Occipital lobe (tissue), 1 donor: ENCODE measurements at regions not wholly inside any gene's neighbourhood (a gene's known extent, or its start where the extent isn't known, plus 50 kb on each side); places are given as distances from the start of the nearest gene placed in this dataset.

ENCODE experiments used
- DNase-seq: peaks from one replicate; lab custom pipeline; 2025; lab: John Stamatoyannopoulos, UW

GRCh38 chr6:40077315-40077714 is 143.1 kb upstream of the MOCS1 start:
- no peak for DNase-seq

GRCh38 chr6:40075056-40075590 is 140.9 kb upstream of the MOCS1 start:
- no peak for DNase-seq

- DNase-seq, result no peak
Observed at GRCh38 chr6:40074306-40075055, 140.2 kb upstream of the MOCS1 start.

- no peak for DNase-seq
Observed at GRCh38 chr6:40066372-40066771, 132.1 kb upstream of the MOCS1 start.

- no peak for DNase-seq
Observed at GRCh38 chr6:40056865-40057264, 122.6 kb upstream of the MOCS1 start.

GRCh38 chr6:40054602-40055001 is 120.3 kb upstream of the MOCS1 start:
- no peak for DNase-seq

GRCh38 chr6:40054186-40054585 is 119.9 kb upstream of the MOCS1 start:
- no peak for DNase-seq

- DNase-seq, result no peak
Observed at GRCh38 chr6:40049128-40049527, 114.9 kb upstream of the MOCS1 start.

- no peak for DNase-seq
Observed at GRCh38 chr6:40044196-40044595, 109.9 kb upstream of the MOCS1 start.

GRCh38 chr6:40042232-40042631 is 108.0 kb upstream of the MOCS1 start:
- no peak for DNase-seq

GRCh38 chr6:40039042-40039441 is 104.8 kb upstream of the MOCS1 start:
- DNase-seq, result no peak

GRCh38 chr6:40038626-40039025 is 104.4 kb upstream of the MOCS1 start:
- no peak for DNase-seq

- no peak for DNase-seq
Observed at GRCh38 chr6:40037271-40037670, 103.0 kb upstream of the MOCS1 start.

- no peak for DNase-seq
Observed at GRCh38 chr6:40036186-40036585, 101.9 kb upstream of the MOCS1 start.

GRCh38 chr6:40028449-40028848 is 94.2 kb upstream of the MOCS1 start:
- no peak for DNase-seq

GRCh38 chr6:40022867-40023266 is 88.6 kb upstream of the MOCS1 start:
- no peak for DNase-seq

GRCh38 chr6:40020166-40020565 is 85.9 kb upstream of the MOCS1 start:
- DNase-seq, result no peak

GRCh38 chr6:40015530-40015929 is 81.3 kb upstream of the MOCS1 start:
- no peak for DNase-seq

- no peak for DNase-seq
Observed at GRCh38 chr6:40011844-40012243, 77.6 kb upstream of the MOCS1 start.

- DNase-seq, result no peak
Observed at GRCh38 chr6:40000964-40001515, 66.8 kb upstream of the MOCS1 start.

- no peak for DNase-seq
Observed at GRCh38 chr6:39999006-39999867, 65.0 kb upstream of the MOCS1 start.

- no peak for DNase-seq
Observed at GRCh38 chr6:39998126-39998525, 63.9 kb upstream of the MOCS1 start.
